HCT116 (cell line): ENCODE measurements at regions not wholly inside any gene's neighbourhood (a gene's known extent, or its start where the extent isn't known, plus 50 kb on each side); places are given as distances from the start of the nearest gene placed in this dataset.
"Not testable (repeated sequence)": the region's sequence is repeated elsewhere in the genome, so short reads cannot be mapped to it uniquely, and the experiment has no call there.

Experiments
- ATAC-seq: fragments of 200-7000 bp; cut with Tn5 transposase; 2 replicates; pipeline ENCODE4 v1.9.1; 2020; ENCODE audit warnings: mild to moderate bottlenecking, moderate library complexity
- BruUV-seq: library from RNA; stranded (reverse); fragments of 400-500 nt; replicated peaks from 2 replicates; lab custom pipeline; 2021; lab: Mats Ljungman, UMichigan
- CTCF ChIA-PET: fragments of 300-600 bp; sonication (Branson Sonifier 250); formaldehyde crosslinking; loops from one replicate; lab custom pipeline; 2021; ENCODE audit warnings: antibody characterized with exemption; lab: Charles Lee
- POLR2A ChIA-PET: fragments of 300-600, 350-600 bp; sonication (Branson Sonifier 250); formaldehyde crosslinking; loops from one replicate; lab custom pipeline; 2021; ENCODE audit warnings: antibody characterized with exemption; lab: Charles Lee
- RAD21 ChIA-PET, 2 experiments: fragments of 300-600 bp; sonication (Branson Sonifier 250); formaldehyde crosslinking; loops; one replicate each; lab custom pipeline; 2023; ENCODE audit warnings: low total read pairs in 2 of 2; ENCODE audit not compliant: uncharacterized antibody in 2 of 2, unreplicated experiment in 2 of 2, low non-redundant PET in 1 of 2; lab: Charles Lee
- DNase-seq: peaks from one replicate; pipeline ENCODE4 v3.0.0-alpha.2; 2010; ENCODE audit warnings: low read depth, low spot score
- H2AFZ ChIP-seq: fragments of 200-600 bp; shearing (Covaris generic), sonication (generic); 2 replicates; pipeline ENCODE4 v1.6.1; 2017; ENCODE audit warnings: low read depth, mixed run types, mixed read lengths, antibody characterized with exemption, low read length; ENCODE audit not compliant: poor library complexity, severe bottlenecking
- H3K27ac ChIP-seq: 2 replicates; pipeline ENCODE4 v1.5.1; 2012; ENCODE audit warnings: low read depth, low read length
- H3K27me3 ChIP-seq: fragments of 200-600 bp; sonication (generic); 2 replicates; pipeline ENCODE4 v1.6.1; 2016; ENCODE audit warnings: mixed run types, low read length, mixed read lengths; ENCODE audit not compliant: insufficient read depth
- H3K36me3 ChIP-seq, 2 experiments: fragments of 200-500 bp in 1 of 2; fragments of 200-600 bp in 1 of 2; sonication (Bioruptor generic) in 1 of 2; sonication (generic) in 1 of 2; 2 replicates each; pipeline versions ENCODE4 v1.5.1 to v1.6.1; 2014 to 2016; ENCODE audit warnings: low read length in 2 of 2, inconsistent platforms in 1 of 2, mixed read lengths in 1 of 2, mixed run types in 1 of 2; ENCODE audit not compliant: insufficient read depth in 2 of 2, control insufficient read depth in 1 of 2
- H3K4me1 ChIP-seq, 2 experiments: fragments of 200-600 bp in 1 of 2; sonication (generic) in 1 of 2; 2 replicates each; pipeline versions ENCODE4 v1.5.1 to v1.6.1; 2012 to 2017; ENCODE audit warnings: low read length in 2 of 2, inconsistent platforms in 1 of 2, mild to moderate bottlenecking in 1 of 2, mixed read lengths in 1 of 2, mixed run types in 1 of 2, moderate library complexity in 1 of 2; ENCODE audit not compliant: insufficient read depth in 2 of 2, control insufficient read depth in 1 of 2
- H3K4me2 ChIP-seq: fragments of 200-600 bp; sonication (generic); 2 replicates; pipeline ENCODE4 v1.6.1; 2017; ENCODE audit warnings: mixed run types, low read length, mixed read lengths
- H3K4me3 ChIP-seq, 2 experiments: fragments of 200-600 bp in 1 of 2; sonication (generic) in 1 of 2; replicated peaks in 1 of 2; 2 replicates each; pipeline ENCODE4 v1.5.1; 2011 to 2016; ENCODE audit warnings: low read length in 2 of 2, control low read depth in 1 of 2, low read depth in 1 of 2, mild to moderate bottlenecking in 1 of 2, mixed read lengths in 1 of 2, mixed run types in 1 of 2
- H3K79me2 ChIP-seq: fragments of 200-600 bp; sonication (generic); 2 replicates; pipeline ENCODE4 v1.6.1; 2017; ENCODE audit warnings: mild to moderate bottlenecking, mixed run types, low read length, moderate library complexity, mixed read lengths; ENCODE audit not compliant: insufficient read depth
- H3K9ac ChIP-seq: fragments of 200-600 bp; sonication (generic); 2 replicates; pipeline ENCODE4 v1.6.1; 2016; ENCODE audit warnings: low read length, mixed read lengths
- H3K9me2 ChIP-seq: fragments of 200-600 bp; sonication (generic), shearing (Covaris generic); 2 replicates; pipeline ENCODE4 v1.6.1; 2017; ENCODE audit warnings: mixed run types, mild to moderate bottlenecking, moderate library complexity; ENCODE audit not compliant: insufficient read depth
- H3K9me3 ChIP-seq, 2 experiments: fragments of 200-500 bp in 1 of 2; fragments of 200-600 bp in 1 of 2; sonication (Bioruptor generic) in 1 of 2; sonication (generic) in 1 of 2; 2 replicates each; pipeline ENCODE4 v1.6.1; 2014 to 2017; ENCODE audit warnings: low read length in 2 of 2, mixed read lengths in 2 of 2, inconsistent platforms in 1 of 2, low read depth in 1 of 2, mild to moderate bottlenecking in 1 of 2, mixed run types in 1 of 2, moderate library complexity in 1 of 2; ENCODE audit not compliant: control insufficient read depth in 1 of 2, insufficient read depth in 1 of 2
- H4K20me1 ChIP-seq: fragments of 200-600 bp; sonication (generic), shearing (Covaris generic); 2 replicates; pipeline ENCODE4 v1.6.1; 2017; ENCODE audit warnings: mixed run types, mild to moderate bottlenecking, moderate library complexity; ENCODE audit not compliant: insufficient read depth
- CBX3 ChIP-seq: IDR thresholded peaks from 2 replicates; pipeline ENCODE4 v1.6.1; 2012; ENCODE audit warnings: low read depth
- CEBPB ChIP-seq: IDR thresholded peaks from 2 replicates; pipeline ENCODE4 v1.6.1; 2012; ENCODE audit warnings: low read depth
- ELF1 ChIP-seq: IDR thresholded peaks from 2 replicates; pipeline ENCODE4 v1.6.1; 2012; ENCODE audit warnings: low read depth, borderline replicate concordance
- EZH2phosphoT487 ChIP-seq: fragments of 200-600 bp; IDR thresholded peaks from 2 replicates; pipeline ENCODE4 v1.6.1; 2018; ENCODE audit warnings: antibody characterized with exemption, borderline replicate concordance
- JUND ChIP-seq: IDR thresholded peaks from 2 replicates; pipeline ENCODE4 v1.6.1; 2012
- MAX ChIP-seq: IDR thresholded peaks from 2 replicates; pipeline ENCODE4 v1.6.1; 2012
- RAD21 ChIP-seq: IDR thresholded peaks from 2 replicates; pipeline ENCODE4 v1.6.1; 2012; ENCODE audit warnings: low read depth, mild to moderate bottlenecking
- SP1 ChIP-seq: IDR thresholded peaks from 2 replicates; pipeline ENCODE4 v1.6.1; 2012; ENCODE audit warnings: low read depth
- SRF ChIP-seq: IDR thresholded peaks from 2 replicates; pipeline ENCODE4 v1.6.1; 2012; ENCODE audit warnings: low read depth
- TCF7L2 ChIP-seq: IDR thresholded peaks from 2 replicates; pipeline ENCODE4 v1.7.0; 2011; ENCODE audit warnings: borderline replicate concordance, inconsistent platforms; ENCODE audit not compliant: insufficient read depth, insufficient read length; ENCODE audit errors: extremely low read depth
- intact Hi-C: fragments of 100-400 bp; cut with micrococcal nuclease; formaldehyde crosslinking; loops from 2 replicates; pipeline ENCODE4 v1.10.0; 2022
- TF ChIP-seq, protein P1 (sequence below), 3 experiments: fragments of 200-600 bp in 1 of 3; sonication (generic) in 1 of 3; IDR thresholded peaks in 2 of 3; conservative IDR thresholded peaks in 1 of 3; 2 replicates each; pipeline ENCODE4 v1.5.1; 2012 to 2017; ENCODE audit warnings: low read depth in 2 of 3, low read length in 2 of 3, antibody characterized with exemption in 1 of 3, borderline replicate concordance in 1 of 3, control low read depth in 1 of 3, mild to moderate bottlenecking in 1 of 3, mixed read lengths in 1 of 3, mixed run types in 1 of 3, moderate library complexity in 1 of 3; ENCODE audit not compliant: insufficient read depth in 1 of 3
- TF ChIP-seq, protein P2 (sequence below): IDR thresholded peaks from 2 replicates; pipeline ENCODE4 v1.6.1; 2012

- ATAC-seq (no peak), DNase-seq (no peak)
- ChIA-PET RAD21 (no interaction called here), CTCF (no interaction called here), POLR2A (no interaction called here)
- Histone ChIP-seq H3K4me3 (no peak overlapping the region), H3K27ac (no peak overlapping the region), H4K20me1 (no peaks in the 10 kb centered on the region), H2AFZ (no peak overlapping the region), H3K4me2 (no peak overlapping the region), H3K36me3 (no peaks in the 10 kb centered on the region), H3K79me2 (no peaks in the 10 kb centered on the region), H3K4me1 (no peaks in the 10 kb centered on the region), H3K9ac (no peak overlapping the region), H3K9me3 (no peaks in the 10 kb centered on the region), H3K27me3 (peaks cover 8% of the 10 kb centered on the region; the same call in 1 of the 2 replicates), H3K9me2 (no peaks in the 10 kb centered on the region)
- TF ChIP-seq CEBPB = no peak
- TF ChIP-seq, protein P1, sequence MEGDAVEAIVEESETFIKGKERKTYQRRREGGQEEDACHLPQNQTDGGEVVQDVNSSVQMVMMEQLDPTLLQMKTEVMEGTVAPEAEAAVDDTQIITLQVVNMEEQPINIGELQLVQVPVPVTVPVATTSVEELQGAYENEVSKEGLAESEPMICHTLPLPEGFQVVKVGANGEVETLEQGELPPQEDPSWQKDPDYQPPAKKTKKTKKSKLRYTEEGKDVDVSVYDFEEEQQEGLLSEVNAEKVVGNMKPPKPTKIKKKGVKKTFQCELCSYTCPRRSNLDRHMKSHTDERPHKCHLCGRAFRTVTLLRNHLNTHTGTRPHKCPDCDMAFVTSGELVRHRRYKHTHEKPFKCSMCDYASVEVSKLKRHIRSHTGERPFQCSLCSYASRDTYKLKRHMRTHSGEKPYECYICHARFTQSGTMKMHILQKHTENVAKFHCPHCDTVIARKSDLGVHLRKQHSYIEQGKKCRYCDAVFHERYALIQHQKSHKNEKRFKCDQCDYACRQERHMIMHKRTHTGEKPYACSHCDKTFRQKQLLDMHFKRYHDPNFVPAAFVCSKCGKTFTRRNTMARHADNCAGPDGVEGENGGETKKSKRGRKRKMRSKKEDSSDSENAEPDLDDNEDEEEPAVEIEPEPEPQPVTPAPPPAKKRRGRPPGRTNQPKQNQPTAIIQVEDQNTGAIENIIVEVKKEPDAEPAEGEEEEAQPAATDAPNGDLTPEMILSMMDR (IDR thresholded peaks at IDR 0.05 in 2 of 3, conservative IDR thresholded peaks at IDR 0.05 in 1 of 3; ENCODE audit: borderline replicate concordance in 1 of 3, insufficient read depth in 1 of 3, low read depth in 2 of 3, low read length in 2 of 3) = no peak
- TF ChIP-seq CBX3 = no peak
- no peak for TF ChIP-seq MAX
- no peak for TF ChIP-seq RAD21
- TF ChIP-seq SP1 = no peak
- TF ChIP-seq, protein P2, sequence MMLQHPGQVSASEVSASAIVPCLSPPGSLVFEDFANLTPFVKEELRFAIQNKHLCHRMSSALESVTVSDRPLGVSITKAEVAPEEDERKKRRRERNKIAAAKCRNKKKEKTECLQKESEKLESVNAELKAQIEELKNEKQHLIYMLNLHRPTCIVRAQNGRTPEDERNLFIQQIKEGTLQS = no peak
- TF ChIP-seq SRF = no peak
- no peak for TF ChIP-seq JUND
- TF ChIP-seq EZH2phosphoT487 = no peak
- no peak for TF ChIP-seq ELF1
- no peak for TF ChIP-seq TCF7L2
- intact Hi-C loops = no loop called here
- no TSS peak for BruUV-seq
Observed at GRCh38 chr7:153072806-153073205, 313.3 kb downstream of the ACTR3B start.

DNA sequence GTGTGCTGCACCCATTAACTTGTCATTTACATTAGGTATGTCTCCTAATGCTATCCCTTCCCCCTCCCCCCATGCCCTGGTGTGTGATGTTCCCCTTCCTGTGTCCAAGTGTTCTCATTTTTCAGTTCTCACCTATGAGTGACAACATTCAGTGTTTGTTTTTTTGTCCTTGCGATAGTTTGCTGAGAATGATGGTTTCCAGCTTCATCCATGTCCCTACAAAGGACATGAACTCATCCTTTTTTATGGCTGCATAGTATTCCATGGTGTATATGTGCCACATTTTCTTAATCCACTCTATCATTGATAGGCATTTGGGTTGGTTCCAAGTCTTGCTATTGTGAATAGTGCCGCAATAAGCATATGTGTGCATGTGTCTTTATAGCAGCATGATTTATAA lies 316.7 kb downstream of the ACTR3B start:
- POLR2A ChIA-PET, H3K36me3 ChIP-seq, DNase-seq, H3K4me2 ChIP-seq, intact Hi-C loops, RAD21 ChIA-PET, H4K20me1 ChIP-seq, H3K9ac ChIP-seq, ATAC-seq, H3K27ac ChIP-seq, H3K9me2 ChIP-seq, H3K27me3 ChIP-seq, H3K4me1 ChIP-seq, H3K9me3 ChIP-seq, CTCF ChIA-PET, H3K79me2 ChIP-seq, H2AFZ ChIP-seq, BruUV-seq, H3K4me3 ChIP-seq: not testable (repeated sequence)
